ENCODE measurements at regions not wholly inside any gene's neighbourhood (a gene's known extent, or its start where the extent isn't known, plus 50 kb on each side); places are given as distances from the start of the nearest gene placed in this dataset.

DNA sequence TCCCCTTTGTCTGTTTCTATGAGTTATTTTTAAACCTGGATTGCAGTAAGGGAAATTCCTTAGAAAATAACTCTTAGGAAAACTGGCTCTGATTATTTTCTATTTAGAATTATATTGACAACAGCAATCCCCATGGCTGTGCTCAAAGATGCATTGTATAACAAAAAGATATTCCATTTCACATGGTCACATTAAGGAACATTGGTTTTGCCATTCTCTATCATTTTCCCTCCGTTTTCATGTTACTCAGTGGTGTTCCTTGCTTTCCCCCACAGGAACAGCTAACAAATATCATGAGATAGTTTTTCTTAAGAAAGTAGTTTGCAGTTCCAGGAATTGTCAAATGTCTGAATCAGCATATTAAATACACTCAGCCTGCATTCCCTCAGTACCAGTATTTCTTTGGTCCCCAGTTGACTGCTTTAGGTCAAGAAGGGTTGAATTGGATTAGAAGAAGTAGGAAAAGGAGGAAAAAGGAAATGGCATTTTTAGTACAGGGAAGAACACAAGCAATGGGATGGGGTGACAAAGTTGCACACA lies 436.7 kb downstream of the TNS3 start:
- no peak for DNase-seq

DNA sequence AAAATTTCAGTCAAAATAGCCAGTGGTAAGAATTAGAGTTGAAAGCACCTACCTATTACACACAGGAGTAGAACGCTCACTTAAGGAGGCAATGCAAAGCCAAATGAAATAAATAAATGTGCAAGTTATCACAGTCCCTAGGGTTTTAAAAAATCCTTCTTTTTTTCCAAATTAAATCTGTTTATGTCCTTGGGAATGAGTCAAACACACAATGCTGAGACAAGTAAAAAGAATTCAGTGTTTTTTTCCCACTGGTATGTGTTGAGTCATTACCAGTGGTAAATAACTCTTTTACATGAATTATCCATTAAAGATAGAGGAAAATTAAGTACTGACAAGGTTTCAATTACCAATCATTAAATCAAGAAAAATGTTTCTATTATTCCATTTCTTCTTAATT lies 438.6 kb downstream of the TNS3 start:
- DNase-seq = no peak

DNA sequence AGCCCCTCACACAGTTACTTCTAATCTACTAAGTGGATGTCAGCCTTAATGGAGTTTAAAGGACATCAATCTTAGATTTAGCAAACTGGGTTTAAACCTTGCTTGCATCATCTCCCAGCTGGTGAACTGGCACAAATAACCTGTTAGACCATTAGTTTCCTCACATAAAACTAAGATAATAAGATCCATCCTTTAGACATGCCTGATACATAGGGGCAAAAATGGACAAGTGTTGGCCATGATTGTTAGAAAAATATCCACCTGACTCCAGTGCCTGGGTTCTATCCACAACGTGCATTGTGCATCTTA lies 439.1 kb downstream of the TNS3 start:
- no peak for DNase-seq

DNA sequence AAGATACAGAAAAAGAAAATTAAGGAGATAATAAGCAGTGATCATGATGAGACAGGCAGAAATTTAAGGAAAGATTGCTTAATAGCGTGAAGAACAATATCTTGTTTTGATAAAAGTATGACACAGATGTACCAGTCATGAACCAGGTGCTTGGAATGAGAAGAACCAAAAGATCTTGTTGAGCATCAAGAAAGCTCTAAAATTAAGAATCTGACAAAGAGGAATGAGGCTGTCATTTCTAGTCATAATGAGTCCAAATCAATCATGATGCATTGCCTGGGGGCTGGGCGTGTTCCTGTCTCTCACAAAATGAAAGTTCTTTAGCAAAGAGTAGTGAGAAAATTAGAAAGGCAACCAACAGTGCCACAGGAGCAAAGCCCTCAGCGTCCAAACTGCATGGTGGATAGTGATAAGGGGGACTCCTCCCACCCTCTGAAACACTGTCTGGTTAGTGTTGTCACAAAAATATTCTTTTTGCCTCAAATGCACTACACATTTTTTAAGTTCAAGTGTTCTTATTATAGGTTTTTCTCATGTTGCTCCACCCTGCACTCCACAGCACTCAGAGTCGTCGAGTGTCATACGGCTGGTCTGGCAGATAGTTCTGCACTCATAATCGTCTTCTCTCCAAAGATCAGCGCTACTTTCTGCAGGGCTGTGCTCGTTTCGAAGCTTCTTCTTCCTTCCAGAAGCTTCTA lies 439.6 kb downstream of the TNS3 start:
- no peak for DNase-seq

DNA sequence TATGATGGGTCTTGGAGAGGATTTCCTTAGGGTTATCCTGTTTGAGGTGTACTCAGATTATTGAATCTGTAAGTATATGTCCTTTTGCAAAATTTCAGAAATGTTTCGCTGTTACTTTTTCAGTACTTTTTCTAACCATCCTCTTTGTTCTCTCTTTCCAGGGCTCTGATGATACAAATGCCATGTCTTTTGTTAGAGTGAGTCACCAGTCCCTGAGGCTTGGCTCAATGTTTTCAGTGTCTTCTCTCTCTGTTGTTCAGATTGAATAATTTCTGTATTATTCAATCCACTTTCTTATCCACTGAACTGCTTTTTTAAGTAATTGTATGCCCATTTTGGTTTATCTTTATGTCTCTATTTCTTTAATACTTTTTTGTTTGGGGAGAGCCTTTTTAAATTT lies 449.4 kb downstream of the TNS3 start:
- DNase-seq = no peak

DNA sequence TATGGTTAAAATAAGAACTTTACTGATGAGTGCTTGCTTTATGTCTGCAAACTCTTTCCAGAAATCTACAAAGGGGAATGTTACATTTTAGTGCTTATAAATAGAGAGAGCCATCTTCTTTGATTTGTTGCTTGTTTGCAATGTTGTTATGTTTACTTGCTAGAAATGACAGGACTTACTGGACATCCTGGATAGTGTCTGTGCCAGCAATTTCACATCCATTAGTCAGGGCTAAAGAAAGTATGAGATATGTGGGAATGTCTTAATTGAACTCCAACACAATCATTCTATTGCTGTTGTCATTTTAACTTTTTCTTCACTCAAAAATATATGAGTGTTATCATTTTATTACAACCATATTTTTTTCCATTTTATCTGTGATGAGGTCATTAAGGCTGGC lies 453.2 kb downstream of the TNS3 start:
- no peak for DNase-seq

DNA sequence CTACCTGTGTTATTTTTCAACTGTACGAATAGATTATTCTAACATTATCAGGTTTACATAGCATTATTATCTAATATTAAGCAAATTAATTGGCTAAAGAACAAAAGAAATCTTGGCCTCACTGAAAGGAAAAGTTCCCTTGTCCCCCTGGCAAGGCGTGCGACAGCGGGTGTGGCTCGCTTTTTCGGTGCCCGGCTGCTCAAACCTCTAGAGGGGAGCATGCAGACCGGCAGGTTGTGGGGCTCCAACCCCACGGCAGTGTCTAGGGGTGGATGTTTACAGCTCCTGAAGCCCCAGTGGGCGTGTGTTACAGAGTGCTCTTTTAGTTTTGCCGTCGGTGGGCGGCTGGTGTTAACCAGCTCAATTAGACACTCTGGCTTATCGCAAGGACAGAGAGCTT lies 456.4 kb downstream of the TNS3 start:
- no peak for DNase-seq

DNA sequence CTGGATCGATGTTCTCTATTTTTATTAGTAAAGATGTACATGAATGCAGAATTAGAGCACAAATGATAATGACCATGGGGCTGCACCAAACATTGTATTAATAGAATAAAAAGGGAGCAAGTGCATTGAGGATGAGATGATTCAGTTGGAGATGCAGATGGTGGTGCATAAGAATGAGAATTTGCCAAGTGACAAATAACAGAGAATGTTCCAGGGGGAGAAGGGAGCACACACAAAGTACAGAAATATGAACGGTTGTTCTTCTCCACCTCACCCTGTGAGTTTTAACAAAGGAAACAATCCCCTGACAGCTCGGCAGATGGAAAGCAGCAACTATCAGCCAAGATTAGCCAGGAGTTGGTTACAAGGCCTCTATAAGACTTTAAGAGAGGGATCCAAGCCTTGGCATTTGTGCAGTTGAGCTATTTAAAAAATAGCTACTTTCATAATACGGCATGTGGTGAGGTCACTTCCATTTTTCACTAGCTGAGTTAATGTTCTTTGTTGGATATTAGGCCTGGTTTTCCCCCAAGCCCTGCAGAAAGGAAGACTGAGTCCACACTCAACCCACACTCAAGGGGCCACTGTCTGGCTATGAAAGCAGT lies 462.5 kb downstream of the TNS3 start:
- no peak for DNase-seq

DNA sequence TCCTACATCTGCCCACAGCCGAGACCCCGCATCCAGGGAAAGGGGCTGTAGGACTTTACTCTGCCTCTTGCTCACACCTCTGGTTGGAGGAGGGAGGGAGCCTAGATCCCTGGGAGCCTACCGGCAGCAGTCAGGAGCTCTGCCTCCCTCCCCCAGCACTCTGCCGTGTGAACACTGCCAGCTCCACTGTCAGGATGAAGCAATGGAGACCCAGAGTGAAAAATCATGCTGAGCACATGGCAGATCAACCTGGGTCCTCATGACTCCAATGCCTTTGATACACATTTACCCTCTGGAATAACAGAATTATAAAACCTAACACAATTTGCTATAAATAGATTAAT lies 477.7 kb downstream of the TNS3 start:
- DNase-seq = no peak

DNA sequence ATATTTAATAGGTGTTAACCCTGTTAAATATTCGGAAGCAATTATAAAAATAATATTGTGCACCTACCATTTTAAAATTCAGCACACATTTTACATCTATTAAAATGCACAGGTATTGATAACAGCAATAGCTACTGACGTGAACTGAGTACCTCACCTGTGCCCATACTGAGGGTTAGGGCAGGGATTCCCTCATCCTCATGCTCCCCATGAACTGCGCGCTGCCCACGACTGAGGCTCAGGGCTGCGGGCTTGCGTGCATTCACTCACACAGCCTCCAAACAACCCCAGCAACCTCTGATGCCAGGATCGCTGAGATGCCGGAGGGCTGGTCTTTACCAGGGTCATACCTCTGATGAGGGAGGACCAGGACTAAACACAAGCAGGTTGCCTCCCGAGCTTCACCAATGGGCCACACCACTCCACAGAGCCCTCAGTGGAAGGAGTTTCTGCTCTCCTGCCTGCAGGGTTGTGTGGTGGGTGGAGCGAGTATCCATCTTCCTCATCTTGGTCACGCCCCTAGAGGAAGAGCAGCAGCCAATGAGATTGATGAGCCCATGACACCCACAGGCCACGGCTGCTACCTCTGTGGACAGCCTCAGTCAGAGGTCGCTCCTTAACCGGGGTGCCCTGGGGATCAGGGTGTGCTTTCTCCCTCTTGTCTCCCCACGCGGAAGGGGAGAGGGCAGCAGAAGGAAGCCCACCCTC lies 478.3 kb downstream of the TNS3 start:
- no peak for DNase-seq

DNA sequence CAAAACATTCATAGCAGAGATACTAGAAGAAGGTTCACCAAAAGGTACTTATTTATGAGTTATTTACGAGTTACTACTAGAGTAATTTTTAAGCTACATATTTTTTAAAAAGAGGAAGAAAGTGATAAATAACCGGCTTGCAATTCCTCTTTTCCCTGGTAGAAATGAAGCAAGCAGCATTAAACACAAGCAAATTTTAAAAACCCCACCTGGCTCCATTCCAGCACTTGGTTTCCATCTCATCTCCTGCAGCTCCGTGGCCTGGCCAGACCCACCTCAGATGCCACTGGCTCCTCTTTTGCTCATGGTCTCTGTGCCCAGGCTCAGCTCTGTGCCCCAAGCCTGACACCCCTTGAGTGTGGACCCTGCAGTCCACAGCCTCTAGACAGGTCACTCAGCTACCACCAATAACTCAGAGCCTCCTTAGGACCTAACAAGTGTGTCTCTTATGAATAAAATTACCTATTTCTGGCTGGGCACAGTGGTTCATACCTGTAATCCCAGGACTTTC lies 479.5 kb downstream of the TNS3 start:
- no peak for DNase-seq

DNA sequence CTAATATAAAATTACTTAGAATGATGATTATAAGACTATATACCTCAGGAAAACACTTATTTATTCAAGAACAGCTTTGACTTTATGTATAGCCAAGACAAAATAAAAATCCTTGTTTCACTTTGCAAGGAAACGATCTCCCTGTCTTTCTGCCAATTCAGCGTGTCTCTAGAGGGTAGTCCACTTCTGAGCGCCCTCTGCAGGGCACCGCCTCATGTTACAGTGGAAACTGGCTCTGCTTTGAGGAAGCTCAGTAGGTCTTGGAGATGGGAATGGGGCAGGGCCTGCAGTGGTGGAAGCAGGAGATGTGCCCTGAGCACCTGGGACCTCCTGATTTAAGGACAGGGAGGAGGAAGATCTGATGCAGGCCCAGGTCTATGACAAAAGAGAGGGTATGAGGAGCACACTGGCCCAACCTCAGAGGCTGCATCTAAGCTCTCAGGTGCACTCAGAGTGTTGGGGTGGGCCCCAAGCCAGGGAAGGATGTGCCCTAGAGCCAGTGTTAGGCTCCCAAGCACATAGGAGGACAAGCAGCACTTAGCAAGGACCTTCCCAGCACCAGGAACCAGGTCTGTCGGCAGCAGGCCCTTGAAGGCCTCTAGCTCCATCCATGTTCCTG lies 481.0 kb downstream of the TNS3 start:
- peak; percentile 6 for DNase-seq

DNA sequence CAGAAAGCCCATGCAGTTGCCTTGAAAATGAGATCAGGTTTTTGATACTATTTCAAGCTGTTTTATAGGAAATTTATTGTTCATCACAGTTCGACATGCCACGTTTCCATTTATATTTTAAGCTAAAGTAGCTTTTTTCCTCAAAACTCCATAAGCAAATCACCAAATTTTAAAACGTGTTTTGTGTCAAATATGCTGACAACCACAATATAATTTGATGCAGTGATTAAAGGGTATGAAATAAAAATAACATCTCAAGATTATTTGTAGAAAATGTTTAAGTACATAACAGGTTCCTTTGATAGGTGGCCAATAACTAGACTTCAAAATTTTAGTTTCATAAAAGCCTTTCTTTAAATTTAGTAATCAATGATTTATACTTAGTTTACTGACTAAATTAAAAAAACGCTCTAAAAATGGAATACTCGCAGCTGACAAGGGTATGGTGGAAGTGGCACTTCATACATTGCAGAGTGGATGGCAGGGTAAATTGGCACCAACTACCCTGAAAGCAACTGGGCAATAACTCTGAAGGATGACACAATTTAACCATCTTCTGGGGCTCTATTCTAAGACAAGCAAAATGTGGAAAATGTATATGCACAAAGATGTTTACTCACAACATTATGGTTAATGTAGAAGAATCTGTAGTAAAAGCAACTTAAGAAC lies 481.6 kb downstream of the TNS3 start:
- no peak for DNase-seq

DNA sequence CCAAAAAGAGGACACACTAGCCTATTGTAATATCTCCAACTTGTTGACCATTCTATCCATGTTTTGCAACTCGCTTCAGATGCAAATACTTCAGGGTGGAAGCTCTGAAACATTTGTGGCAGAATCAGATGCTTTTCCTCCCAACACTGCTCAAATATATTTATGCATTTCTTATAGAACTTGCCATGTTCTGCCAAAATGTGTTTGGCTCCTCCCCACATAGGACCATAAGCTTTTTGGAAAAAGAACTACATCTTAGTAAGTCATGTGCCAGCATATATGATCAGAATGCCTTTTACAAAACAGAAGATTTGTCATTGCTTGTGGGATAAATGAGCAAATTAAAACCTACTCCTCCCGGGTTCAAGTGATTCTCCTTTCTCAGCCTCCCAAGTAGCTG lies 484.5 kb downstream of the TNS3 start:
- no peak for DNase-seq

DNA sequence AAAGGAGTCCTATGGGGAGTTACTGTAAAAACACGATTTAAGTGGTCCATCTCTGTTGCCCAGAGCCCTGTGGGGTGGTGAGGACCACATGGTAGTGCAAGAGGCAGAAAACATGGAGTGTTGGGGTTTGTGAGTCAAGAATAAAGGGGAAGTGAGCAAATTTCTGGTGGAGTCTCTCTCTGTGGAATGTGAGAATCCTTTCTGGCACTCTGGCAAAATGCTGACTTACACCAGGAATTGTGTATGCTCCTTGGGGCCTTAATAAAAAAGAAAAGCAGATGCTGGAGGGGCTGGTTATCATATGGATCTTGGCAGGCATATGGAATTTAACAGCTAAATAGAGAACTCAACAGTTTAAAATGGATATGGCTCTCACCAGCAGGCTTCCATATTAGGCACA lies 486.0 kb downstream of the TNS3 start:
- DNase-seq = no peak

DNA sequence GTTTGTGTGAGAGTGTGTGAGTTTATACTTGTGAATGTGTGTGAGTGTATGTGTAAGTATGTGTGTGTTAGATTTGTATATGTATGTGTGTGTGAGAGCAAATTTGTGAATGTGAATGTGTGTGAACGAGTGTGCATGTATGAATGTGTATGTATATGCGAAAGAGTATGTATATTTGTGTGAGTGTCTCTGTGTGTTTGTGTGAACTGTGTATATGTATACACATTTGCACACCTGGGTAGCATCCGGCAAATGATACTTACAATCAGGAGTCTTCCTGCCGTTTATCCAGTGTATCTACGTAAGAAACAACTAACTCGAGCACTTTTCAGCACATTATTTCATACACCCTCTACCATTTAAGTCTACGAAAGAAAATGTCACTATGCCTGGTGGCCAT lies 487.4 kb downstream of the TNS3 start:
- DNase-seq = no peak

DNA sequence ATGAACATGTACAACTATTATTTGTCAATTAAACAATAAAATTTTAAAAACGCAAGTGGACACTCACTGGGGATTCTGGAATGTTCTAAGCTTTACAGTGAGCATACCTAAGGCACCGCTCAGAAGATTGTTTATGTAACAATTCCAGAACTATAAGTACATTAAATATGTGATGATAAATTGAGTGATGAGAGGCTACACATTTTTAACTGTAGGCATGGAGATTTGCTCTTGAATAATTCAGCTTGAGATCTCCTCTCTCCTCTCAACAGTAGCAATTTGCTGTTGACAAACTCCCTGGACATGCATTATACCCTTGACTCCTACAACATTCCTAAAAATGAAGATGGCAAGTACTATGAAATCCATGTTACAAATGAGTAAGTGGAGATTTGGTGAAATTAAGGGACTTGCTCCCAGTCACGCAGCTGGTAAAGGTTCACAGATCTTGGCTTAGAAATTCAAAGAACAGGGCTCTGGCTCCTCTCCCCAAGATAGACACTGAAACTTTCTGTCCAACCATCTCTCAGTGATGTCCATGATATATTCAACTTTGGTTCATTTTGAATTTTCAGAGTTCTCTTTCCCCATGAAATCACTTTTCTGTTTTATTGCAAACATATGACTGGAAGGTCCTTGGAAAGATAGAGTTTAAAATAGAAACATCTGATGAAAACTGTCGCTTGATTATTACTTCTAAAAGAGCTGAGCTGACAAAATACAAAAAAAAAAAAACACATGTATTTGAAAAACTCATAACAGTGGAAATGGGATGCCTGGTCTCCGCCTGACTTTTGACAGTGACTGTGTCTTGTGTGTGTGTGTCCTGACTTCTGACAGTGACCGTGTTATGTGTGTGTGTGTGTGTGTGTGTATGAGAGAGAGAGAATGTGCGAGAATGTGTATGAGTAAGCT lies 488.3 kb downstream of the TNS3 start:
- DNase-seq = no peak

DNA sequence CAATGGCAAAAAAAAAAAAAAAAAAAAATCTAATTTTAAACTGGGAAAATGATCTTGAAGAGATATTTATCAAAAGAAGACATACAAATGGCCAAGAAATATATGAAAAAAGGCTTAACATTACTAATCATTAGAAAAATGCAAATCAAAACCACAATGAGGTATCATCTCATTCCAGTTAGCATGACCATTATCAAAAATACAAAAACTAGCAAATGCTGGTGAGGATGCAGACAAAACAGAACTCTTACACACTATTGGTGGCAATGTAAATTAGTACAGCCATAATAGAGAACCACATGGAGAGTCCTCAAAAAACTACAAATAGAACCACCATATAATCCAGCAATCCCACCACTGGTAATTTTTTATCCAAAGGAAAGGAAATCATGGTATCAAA lies 489.6 kb downstream of the TNS3 start:
- DNase-seq = no peak

DNA sequence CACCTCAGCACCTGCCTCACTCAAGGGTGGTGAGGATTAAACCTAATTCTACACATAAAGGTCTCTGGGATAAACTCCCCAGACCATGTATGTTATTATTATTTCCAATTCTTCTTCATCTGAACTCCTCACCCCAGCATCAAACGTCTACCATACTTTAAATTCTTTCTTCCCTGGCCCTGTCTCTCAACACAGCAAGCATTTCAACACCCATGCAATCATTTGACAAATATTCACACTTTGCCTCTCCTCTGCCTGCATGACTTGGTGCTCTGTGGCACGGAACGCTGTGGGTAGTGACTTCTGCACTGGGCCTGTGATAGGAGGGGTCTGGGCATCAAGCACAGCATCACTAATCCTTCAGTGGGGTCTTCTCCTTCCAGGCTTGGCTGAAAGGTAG lies 490.8 kb downstream of the TNS3 start:
- DNase-seq = no peak

DNA sequence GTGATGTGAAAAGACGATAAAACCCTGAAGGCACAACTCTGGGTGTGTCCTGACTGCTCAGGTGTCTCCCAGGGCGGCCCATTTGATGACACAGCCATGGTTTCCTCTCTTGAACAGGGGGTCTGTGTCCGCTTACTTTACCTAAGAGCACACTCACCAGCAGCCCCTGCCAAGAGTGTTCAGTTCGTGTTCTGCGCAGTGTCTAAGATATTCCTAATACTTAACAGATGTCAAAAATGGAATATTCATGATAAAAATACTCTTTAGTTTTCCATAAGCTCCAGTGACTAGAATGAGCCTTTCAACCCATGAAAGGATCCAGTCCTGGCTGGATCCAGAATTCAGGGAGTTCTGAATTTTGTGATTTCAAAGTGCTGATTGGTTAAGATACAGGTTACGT lies 492.4 kb downstream of the TNS3 start:
- DNase-seq = no peak

DNA sequence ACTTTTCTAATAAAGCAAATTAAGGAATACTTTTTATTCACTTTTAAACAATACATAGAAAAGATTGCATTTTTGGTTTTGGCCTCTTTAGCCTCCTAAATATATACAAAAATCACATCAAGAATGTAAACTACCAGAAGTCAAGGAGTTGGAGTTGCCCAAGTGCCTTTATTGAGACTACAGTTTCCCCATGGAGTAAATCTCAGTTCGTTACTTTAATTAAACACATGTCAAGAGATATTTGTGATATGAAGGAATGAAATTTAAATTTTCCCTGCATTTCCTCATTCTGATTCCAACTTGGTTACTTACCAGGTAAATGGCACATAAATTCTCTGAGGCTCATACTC lies 492.9 kb downstream of the TNS3 start:
- DNase-seq = no peak

DNA sequence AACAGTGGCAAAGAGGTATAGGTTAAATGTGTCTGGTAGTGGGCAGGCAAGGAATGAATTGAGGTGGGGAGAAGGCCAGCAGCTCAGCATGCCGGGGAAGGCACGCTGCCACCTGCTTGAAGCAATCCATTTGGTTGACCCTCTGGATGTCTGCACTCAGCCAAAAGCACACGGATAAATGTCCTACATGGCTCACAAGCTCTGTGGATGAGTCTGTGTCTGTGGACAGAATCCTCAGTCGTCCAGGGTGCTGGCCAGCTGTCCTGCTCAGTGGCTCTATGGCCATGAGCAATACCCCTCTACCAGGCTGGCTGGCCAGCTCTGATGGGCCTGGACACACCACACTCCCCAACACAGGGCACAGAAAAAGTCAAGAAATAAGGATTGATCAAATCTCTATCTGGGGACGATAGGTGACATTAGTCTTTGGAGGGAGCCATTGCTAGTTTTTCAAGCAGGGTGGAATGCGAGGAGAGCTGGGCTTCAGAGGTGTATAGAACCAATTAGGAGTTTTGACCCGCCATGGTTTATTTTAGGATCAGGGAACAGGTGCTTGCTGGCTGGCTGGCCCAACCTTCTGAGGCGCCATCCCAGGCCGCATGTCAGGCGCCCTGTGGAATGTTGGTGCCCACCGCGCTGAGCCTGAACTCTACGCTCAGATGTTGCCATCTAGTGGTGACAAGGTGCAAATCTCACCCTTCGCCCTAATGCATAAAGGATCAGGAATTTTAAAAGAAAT lies 493.4 kb downstream of the TNS3 start:
- DNase-seq = peak; percentile 22
